GM18505 (cell line): ENCODE measurements at regions not wholly inside any gene's neighbourhood (a gene's known extent, or its start where the extent isn't known, plus 50 kb on each side); places are given as distances from the start of the nearest gene placed in this dataset.

Experiments
- ATAC-seq: cut with Tn5 transposase; IDR thresholded peaks from one replicate; pipeline ENCODE4 v1.9.1; 2021; ENCODE audit not compliant: unreplicated experiment
- POLR2A ChIP-seq: IDR thresholded peaks from 4 replicates; pipeline ENCODE4 v1.6.1; 2011; ENCODE audit warnings: borderline replicate concordance; ENCODE audit not compliant: insufficient read depth, insufficient read length; ENCODE audit errors: extremely low read depth

GRCh38 chr20:40815156-40816038, 126.4 kb upstream of the MAFB start:
- TF ChIP-seq POLR2A: no peak
- ATAC-seq: no peak

GRCh38 chr20:40816039-40816352, 127.0 kb upstream of the MAFB start:
- no peak for ATAC-seq
- TF ChIP-seq POLR2A: no peak

GRCh38 chr20:40821429-40821828, 132.4 kb upstream of the MAFB start:
- no peak for ATAC-seq
- no peak for TF ChIP-seq POLR2A

- TF ChIP-seq POLR2A: no peak
- no peak for ATAC-seq
Observed at GRCh38 chr20:40826699-40827098, 137.7 kb upstream of the MAFB start.

GRCh38 chr20:40835321-40835720, 146.3 kb upstream of the MAFB start:
- no peak for ATAC-seq
- TF ChIP-seq POLR2A: no peak

- TF ChIP-seq POLR2A: no peak
- ATAC-seq: no peak
Observed at GRCh38 chr20:40838509-40838908, 149.5 kb upstream of the MAFB start.

GRCh38 chr20:40843251-40843650, 154.2 kb upstream of the MAFB start:
- no peak for ATAC-seq
- TF ChIP-seq POLR2A: no peak

- ATAC-seq: no peak
- TF ChIP-seq POLR2A: no peak
Observed at GRCh38 chr20:40844332-40844731, 155.3 kb upstream of the MAFB start.

- TF ChIP-seq POLR2A: no peak
- ATAC-seq: no peak
Observed at GRCh38 chr20:40848096-40848495, 159.1 kb upstream of the MAFB start.

- TF ChIP-seq POLR2A: no peak
- ATAC-seq: no peak
Observed at GRCh38 chr20:40848526-40848925, 159.5 kb upstream of the MAFB start.

- TF ChIP-seq POLR2A: no peak
- no peak for ATAC-seq
Observed at GRCh38 chr20:40849456-40849855, 160.4 kb upstream of the MAFB start.

GRCh38 chr20:40851051-40851450, 162.0 kb upstream of the MAFB start:
- TF ChIP-seq POLR2A: no peak
- ATAC-seq: no peak

GRCh38 chr20:40855269-40855668, 166.2 kb upstream of the MAFB start:
- TF ChIP-seq POLR2A: no peak
- ATAC-seq: no peak

- TF ChIP-seq POLR2A: no peak
- ATAC-seq: no peak
Observed at GRCh38 chr20:40856653-40857052, 167.6 kb upstream of the MAFB start.
